C4-2B (cell line): ENCODE measurements at regions not wholly inside any gene's neighbourhood (a gene's known extent, or its start where the extent isn't known, plus 50 kb on each side); places are given as distances from the start of the nearest gene placed in this dataset.

ENCODE experiments used
- CTCF ChIP-seq: fragments of 450-650 bp; conservative IDR thresholded peaks from 2 replicates; pipeline ENCODE4 v1.5.1; 2017; ENCODE audit warnings: mild to moderate bottlenecking
- ZFX ChIP-seq: fragments of 450-650 bp; IDR thresholded peaks from 2 replicates; pipeline ENCODE4 v1.6.1; 2017

- TF ChIP-seq CTCF (peak; percentile 26), ZFX (no peak)
Measured at GRCh38 chr3:186464424-186465093, 79.6 kb downstream of the CRYGS start.
